Mucosa of stomach (tissue), 1 donor: ENCODE measurements at regions not wholly inside any gene's neighbourhood (a gene's known extent, or its start where the extent isn't known, plus 50 kb on each side); places are given as distances from the start of the nearest gene placed in this dataset.
"Not testable (repeated sequence)": the region's sequence is repeated elsewhere in the genome, so short reads cannot be mapped to it uniquely, and the experiment has no call there.

Source experiments
- H3K27me3 ChIP-seq: one replicate; pipeline ENCODE4 v1.7.0; 2013; ENCODE audit warnings: mild to moderate bottlenecking, low read length; ENCODE audit not compliant: control insufficient read depth, insufficient read depth
- H3K36me3 ChIP-seq: one replicate; pipeline ENCODE4 v1.7.0; 2013; ENCODE audit warnings: low read length; ENCODE audit not compliant: control insufficient read depth, insufficient read depth
- H3K4me1 ChIP-seq: one replicate; pipeline ENCODE4 v1.7.0; 2013; ENCODE audit warnings: mild to moderate bottlenecking, low read length; ENCODE audit not compliant: control insufficient read depth, insufficient read depth
- H3K4me3 ChIP-seq: one replicate; pipeline ENCODE4 v1.7.0; 2013; ENCODE audit warnings: low read length
- H3K9ac ChIP-seq: one replicate; pipeline ENCODE4 v1.7.0; 2013; ENCODE audit warnings: mild to moderate bottlenecking, low read length, moderate library complexity
- H3K9me3 ChIP-seq: one replicate; pipeline ENCODE4 v1.7.0; 2013; ENCODE audit warnings: mild to moderate bottlenecking, low read length, moderate library complexity; ENCODE audit not compliant: control insufficient read depth
- donor health status: Pancreatic carcinoma.

DNA sequence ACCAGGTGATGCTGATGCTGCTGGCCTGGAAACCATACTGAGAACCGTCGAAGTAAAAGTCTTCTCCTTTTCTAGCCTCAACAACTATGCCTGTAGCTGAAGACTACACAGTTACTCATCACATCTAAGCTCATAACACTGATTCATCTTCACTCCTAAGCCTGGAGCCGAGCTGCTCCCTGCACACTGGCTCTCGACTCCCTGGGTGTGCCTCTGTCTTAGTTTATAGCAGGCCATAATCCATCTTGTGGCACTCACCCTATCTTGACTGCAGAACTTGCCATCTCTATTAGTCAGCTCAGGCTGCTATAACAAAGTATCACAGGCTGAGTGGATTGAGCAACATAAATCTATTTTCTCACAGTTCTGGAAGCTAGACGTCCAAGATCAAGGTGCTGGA is 191.0 kb downstream of the UNC5CL start:
- H3K4me1 ChIP-seq = no peaks in the 10 kb centered on the region
- H3K4me3 ChIP-seq = no peak overlapping the region
- H3K9ac ChIP-seq = no peak overlapping the region
- H3K9me3 ChIP-seq = no peaks in the 10 kb centered on the region
- no peaks in the 10 kb centered on the region for H3K36me3 ChIP-seq
- no peaks in the 10 kb centered on the region for H3K27me3 ChIP-seq

DNA sequence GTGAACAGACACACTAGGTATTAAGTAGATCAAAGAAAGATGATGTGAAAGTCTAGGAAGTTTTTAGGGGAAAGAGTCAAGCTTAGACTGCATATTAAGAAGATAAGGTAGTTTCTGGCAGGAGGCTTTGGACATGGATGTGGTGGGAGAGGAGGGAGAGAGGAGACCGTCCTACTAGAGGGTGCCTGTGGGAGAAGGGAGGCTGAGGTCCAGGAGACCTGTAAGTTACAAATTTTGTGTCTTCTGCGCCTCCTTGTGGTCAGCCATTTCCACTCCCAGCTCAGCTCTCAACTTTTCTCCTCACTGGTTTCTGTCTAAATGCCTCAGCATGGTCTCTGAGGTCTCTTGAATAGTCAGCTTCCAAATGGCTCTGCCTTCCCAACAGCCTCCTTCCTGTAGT is 193.5 kb downstream of the UNC5CL start:
- Histone ChIP-seq H3K4me1 (no peaks in the 10 kb centered on the region), H3K9ac (no peak overlapping the region), H3K36me3 (no peaks in the 10 kb centered on the region), H3K9me3 (no peaks in the 10 kb centered on the region), H3K27me3 (no peaks in the 10 kb centered on the region), H3K4me3 (no peak overlapping the region)

- H3K9ac ChIP-seq = no peak overlapping the region
- no peaks in the 10 kb centered on the region for H3K36me3 ChIP-seq
- no peaks in the 10 kb centered on the region for H3K4me1 ChIP-seq
Measured at GRCh38 chr6:40844246-40844645, 194.8 kb downstream of the UNC5CL start.

DNA sequence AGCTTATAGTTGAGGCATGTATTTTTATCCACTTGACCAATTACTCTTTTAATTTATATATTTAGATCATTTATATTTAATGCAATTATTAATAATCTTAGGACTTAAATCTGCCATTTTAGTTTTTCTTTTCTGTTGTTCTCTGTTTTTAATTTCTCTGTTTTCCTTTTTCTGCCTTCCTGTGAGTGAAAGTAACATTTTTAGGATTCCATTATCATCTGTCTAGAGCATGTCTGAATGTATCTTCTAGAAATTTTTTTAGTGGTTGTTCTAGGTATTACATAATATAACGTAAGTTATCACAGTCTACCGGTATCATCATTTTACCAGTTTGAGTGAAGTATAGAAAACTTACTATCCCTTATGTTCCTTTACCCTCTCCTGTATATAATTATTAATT is 197.3 kb downstream of the UNC5CL start:
- H3K36me3 ChIP-seq = no peaks in the 10 kb centered on the region
- H3K4me1 ChIP-seq = no peaks in the 10 kb centered on the region
- no peaks in the 10 kb centered on the region for H3K9me3 ChIP-seq
- H3K27me3 ChIP-seq = no peaks in the 10 kb centered on the region
- H3K4me3 ChIP-seq = no peak overlapping the region
- H3K9ac ChIP-seq = no peak overlapping the region

More at GRCh38 chr6:40844246-40844645, 194.8 kb downstream of the UNC5CL start:
- Histone ChIP-seq H3K4me3 (no peak overlapping the region), H3K27me3 (no peaks in the 10 kb centered on the region), H3K9me3 (no peaks in the 10 kb centered on the region)

DNA sequence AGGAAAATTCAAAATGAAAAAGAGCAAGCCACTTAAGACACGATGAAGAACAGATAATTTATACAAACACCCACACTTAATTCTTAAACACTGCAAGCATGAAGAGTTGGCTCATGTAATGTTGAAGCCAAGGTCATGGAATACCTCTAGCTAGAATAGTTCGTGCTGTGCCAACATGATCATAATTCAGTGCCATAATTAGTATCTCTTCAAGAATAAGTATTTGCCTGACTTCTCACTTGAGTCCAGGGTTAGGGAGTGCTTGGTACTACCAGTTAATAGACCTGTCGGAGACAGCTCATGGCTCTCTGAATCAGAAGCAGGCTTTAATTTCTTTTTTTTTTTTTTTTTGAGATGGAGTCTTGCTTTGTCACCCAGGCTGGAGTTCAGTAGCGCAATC is 206.3 kb downstream of the UNC5CL start:
- Histone ChIP-seq H3K4me1 (no peaks in the 10 kb centered on the region), H3K4me3 (no peak overlapping the region), H3K9me3 (no peaks in the 10 kb centered on the region), H3K27me3 (no peaks in the 10 kb centered on the region), H3K9ac (no peak overlapping the region), H3K36me3 (no peaks in the 10 kb centered on the region)

DNA sequence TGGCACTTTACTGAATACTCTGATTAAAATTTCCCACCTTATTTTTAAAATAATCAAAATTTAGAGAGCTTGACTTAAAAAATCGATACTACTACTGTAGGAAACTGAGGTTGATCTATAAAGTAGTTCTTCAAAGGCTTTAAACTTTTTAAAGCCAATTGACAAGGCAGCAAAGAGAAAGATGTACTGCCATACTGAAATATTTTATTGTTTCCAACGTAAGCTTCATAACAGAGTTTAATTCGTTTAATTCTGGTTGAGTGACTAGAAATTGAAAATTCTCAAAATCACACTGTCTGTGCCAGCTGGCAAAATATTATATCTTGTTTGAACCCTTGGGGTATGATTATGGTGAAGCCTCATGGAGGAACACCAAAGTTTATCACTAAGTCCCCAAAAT is 207.6 kb downstream of the UNC5CL start:
- Histone ChIP-seq H3K4me3 (no peak overlapping the region), H3K27me3 (no peaks in the 10 kb centered on the region), H3K9me3 (no peaks in the 10 kb centered on the region)

DNA sequence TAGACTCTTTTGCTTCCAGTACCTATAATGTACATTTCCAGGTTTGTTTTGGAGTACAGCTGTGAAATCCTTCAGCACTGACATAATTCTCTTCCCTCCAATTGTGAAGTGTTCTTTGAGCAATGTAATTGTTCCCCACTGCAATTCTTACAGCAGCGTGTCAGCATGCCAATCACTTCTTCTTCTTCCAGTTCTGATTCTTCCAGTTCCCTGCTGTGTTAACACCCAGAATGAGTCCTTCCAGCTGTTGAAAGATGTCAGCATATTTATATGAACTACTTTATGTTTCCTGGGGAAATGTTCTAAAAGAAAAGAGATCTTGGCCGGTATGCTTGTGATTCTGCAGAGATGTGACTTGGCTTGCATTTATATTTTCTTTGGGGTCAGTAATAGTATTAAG is 213.9 kb downstream of the UNC5CL start:
- Histone ChIP-seq H3K9me3 (no peaks in the 10 kb centered on the region), H3K4me3 (no peak overlapping the region), H3K27me3 (no peaks in the 10 kb centered on the region), H3K4me1 (no peaks in the 10 kb centered on the region), H3K36me3 (no peaks in the 10 kb centered on the region), H3K9ac (no peak overlapping the region)

More for the DNA sequence above, 207.6 kb downstream of the UNC5CL start:
- Histone ChIP-seq H3K4me1 (no peaks in the 10 kb centered on the region), H3K36me3 (no peaks in the 10 kb centered on the region), H3K9ac (no peak overlapping the region)

- not testable (repeated sequence) for H3K9me3 ChIP-seq, H3K36me3 ChIP-seq, H3K4me1 ChIP-seq, H3K27me3 ChIP-seq, H3K9ac ChIP-seq, H3K4me3 ChIP-seq
Measured at GRCh38 chr6:40823917-40824891, 214.8 kb downstream of the UNC5CL start.

DNA sequence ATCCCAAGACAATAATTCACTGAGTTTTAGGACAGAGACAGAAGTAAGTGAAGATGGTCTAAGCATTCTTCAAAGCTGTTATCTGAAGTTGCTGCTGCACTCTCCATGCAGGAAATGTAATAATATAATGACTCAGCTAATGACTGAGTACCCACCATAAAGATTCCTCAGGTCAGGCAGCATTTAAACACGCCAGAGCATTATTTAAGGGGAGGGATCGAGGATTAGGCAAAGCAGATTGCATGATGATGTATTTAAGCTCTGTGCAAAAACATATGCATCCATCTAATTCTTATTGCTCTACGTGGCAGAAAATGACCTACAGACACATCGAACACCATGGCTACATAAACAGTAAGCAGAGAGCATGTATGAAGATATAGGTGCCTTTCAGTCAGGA is 216.4 kb downstream of the UNC5CL start:
- H3K27me3 ChIP-seq = no peaks in the 10 kb centered on the region
- H3K9me3 ChIP-seq = no peaks in the 10 kb centered on the region
- H3K9ac ChIP-seq = no peak overlapping the region
- no peak overlapping the region for H3K4me3 ChIP-seq
- H3K36me3 ChIP-seq = no peaks in the 10 kb centered on the region
- H3K4me1 ChIP-seq = no peaks in the 10 kb centered on the region

DNA sequence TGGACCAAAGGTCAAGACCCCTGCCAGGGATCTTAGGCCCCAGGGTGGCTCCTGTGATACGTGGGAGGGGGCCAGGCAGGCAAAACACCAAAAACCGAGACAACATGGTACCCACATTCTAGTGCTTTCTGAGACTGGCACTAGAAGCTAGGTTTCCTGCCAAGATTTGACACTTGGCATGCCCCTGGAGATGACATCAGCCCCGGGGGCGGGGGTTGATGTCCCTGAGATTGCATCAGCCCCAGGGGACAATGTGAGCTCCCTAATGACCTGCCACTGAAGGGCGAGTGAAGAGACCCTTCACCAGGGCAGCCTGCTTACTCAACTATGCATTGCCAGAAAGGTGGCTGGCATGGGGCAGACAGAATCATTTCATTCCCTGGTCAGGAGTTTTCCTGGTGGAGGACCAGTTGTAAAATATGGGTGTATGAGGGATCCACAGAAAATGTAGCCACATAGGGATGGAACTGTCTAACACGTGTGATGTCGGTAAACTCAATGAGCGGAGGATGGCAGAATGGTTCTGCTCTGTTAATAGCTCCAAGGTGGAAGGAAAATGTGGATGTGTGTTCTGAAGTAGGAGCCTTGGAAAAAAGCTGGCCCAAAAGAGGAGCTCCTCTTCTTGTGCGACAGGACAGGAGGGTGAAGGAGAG is 219.7 kb downstream of the UNC5CL start:
- H3K9me3 ChIP-seq = no peaks in the 10 kb centered on the region
- H3K4me3 ChIP-seq = no peak overlapping the region
- H3K27me3 ChIP-seq = no peaks in the 10 kb centered on the region
- no peaks in the 10 kb centered on the region for H3K4me1 ChIP-seq
- no peaks in the 10 kb centered on the region for H3K36me3 ChIP-seq
- H3K9ac ChIP-seq = no peak overlapping the region

- H3K4me1 ChIP-seq = no peaks in the 10 kb centered on the region
- H3K27me3 ChIP-seq = no peaks in the 10 kb centered on the region
- no peaks in the 10 kb centered on the region for H3K9me3 ChIP-seq
- H3K36me3 ChIP-seq = no peaks in the 10 kb centered on the region
- no peak overlapping the region for H3K4me3 ChIP-seq
- H3K9ac ChIP-seq = no peak overlapping the region
Measured at GRCh38 chr6:40817369-40817768, 221.7 kb downstream of the UNC5CL start.

- H3K27me3 ChIP-seq = no peaks in the 10 kb centered on the region
- H3K9me3 ChIP-seq = no peaks in the 10 kb centered on the region
- no peak overlapping the region for H3K9ac ChIP-seq
- no peaks in the 10 kb centered on the region for H3K4me1 ChIP-seq
- H3K4me3 ChIP-seq = no peak overlapping the region
- no peaks in the 10 kb centered on the region for H3K36me3 ChIP-seq
Measured at GRCh38 chr6:40816601-40817000, 222.4 kb downstream of the UNC5CL start.
